ENCODE measurements at regions not wholly inside any gene's neighbourhood (a gene's known extent, or its start where the extent isn't known, plus 50 kb on each side); places are given as distances from the start of the nearest gene placed in this dataset.

DNA sequence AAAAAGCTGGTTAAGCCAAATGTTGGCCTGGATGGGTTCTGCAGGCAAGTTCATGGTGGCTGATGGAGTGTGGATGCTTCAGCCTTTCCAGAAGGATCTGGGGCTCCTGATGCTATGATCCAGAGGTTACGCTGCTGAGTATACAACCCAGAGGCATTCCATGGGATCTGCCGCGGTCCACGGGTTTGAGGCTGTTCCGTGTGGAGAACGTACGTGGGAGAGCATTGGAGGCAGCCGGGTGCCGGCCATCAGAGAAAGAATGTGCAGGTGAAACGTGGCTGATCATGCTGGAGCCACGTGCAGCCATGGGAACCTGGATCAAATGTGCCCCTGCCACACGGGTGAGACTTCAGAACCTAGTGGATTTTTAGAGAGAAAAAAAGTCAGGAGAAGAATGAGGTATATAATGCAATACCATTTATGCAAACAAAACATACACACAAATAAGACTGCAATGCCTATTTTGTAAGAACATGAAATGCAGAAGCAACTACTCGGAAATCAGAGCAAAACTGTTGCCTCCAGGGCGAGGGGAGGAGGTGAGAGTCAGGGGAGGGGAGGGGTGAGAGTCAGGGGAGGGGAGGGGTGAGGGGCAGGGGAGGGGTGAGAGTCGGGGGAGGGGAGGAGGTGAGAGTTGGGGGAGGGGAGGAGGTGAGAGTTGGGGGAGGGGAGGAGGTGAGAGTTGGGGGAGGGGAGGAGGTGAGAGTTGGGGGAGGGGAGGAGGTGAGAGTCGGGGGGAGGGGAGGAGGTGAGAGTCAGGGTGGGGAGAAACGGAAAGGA is 116.5 kb upstream of the C1orf174 start:
- no peak for DNase-seq

DNA sequence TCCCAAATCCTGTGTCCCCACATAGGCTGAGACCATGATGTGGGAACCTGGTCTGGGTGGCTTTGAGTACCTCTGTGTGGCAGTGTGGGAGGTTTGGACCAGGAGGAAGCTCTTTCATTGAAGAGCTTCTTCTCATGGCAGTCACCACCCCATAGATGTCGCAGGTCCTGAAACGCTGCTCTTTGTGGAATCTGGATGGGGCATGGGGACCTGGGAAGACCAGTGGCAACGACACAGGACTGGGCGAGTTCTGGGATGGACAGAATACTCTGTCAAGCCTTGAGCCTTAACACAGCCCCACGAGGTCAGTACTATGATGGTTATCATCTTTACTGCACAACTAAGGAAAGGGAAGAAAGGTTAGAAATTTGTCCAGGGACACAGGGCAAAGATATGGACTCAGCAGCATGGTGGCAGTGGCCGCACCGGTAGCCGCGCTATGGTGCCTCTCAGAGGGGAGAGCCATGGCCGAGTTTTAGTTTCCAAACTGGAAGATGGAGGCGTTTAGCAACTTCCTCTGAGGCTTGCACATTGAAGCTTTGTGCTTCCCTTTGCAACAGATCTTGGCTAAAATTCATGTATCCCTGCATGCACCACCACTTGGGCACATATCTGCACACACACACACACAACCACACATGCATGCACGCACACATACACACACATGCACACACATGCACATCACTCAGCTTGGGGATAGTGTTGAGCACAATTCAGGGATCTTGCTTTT is 117.7 kb upstream of the C1orf174 start:
- DNase-seq, result no peak

DNA sequence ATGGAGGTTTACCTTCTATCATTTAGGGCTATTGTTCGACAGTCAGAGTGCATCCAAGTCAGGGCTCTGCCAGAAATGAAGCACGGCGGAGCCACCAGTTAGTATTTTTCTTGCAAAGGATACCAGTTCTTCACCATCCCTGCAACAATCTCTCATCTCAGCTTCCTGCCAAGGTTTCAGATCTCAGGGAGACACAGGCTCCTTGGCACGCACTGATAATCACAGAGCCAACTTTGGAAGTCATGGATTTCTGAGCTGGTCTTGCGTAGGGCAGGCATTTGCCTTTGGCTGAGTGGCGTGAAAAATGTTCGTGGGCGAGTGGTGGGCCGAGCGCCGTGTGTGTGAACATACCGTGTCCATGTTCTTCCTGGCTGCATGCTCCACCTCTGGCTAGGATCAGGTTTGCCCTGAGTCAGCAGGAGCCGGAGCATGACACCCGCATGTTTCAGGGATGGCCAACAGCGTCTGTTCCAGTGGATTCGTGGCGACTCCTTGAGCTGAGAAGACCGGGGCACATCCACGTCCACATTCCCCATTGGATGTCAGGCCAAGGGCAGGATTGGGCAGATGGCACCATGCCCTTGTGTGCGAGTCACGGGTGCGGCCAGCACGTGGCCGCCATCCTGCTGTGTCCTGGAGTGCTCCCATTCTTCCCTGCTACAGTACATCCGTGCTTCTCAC is 118.5 kb upstream of the C1orf174 start:
- no peak for DNase-seq

DNA sequence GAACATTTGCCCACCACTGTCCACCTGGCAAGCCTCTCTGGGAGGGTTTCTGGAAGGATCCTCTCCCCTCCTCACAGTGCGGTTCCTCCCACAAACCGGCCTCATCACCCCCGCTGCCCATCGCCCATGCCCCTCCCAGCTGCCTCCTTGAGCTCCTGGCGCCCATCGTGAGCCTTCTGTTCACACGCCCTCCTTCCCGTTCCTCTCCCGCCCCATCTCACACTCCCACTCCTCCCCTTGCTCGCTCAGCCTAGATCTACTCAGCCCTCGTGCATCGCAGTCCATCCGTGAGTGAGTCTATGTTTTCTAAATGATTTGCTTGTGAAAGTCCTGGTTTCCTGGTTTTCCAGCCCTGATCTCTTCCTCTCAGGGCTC is 119.1 kb upstream of the C1orf174 start:
- DNase-seq, result no peak

DNA sequence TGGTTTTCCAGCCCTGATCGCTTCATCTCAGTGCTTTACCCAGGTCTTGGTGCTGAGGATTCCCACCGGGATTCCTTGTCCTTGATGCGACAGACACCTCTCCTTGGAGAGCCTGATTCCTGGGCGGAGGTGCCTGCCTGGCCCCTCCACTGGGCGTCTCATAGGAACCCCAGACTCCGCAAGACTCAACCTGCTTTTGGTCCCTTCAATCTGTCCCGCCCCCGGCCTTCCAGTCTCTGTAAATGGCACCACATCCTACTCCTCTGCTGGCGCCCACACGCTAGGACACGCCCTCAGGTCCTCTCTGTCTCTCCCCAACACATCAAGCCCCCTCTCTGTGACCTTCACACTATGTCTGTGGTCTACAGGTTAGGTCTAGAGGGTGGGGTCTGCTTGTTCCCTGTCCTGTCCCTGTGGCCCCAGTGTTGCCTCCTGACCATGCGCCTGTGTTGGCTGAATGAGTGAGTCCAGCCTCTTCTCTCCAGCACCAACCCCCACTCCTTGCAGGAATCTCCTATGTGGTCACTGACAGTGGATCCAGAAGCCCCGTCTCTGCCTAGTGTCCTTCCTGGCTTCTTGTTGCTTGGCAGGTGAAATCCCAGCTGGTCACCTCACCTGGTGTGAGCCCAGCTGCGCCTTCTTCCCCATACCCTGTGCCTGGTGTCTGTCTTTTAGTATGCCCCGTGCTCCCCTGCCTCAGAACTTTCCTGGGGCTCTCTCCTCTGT is 119.7 kb upstream of the C1orf174 start:
- no peak for DNase-seq

DNA sequence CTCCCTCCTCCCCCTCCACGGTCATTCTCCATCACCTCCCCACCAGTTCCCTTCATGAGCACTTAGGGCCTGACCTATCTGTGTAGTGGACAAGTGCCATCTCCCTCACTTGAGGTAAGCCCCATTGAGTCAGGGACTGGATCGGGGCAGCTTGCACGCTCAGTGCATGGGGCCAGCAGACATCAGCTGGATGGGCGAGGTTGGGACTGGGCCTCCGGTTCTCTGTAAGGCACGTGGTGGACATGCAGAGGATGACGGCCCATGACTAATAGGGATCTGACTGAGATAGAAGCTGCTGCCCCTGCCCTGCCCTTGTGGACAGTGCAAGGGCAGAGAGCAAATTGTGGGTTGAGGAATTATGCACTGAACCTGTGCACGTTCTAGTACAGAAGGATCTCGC is 120.4 kb upstream of the C1orf174 start:
- DNase-seq, result no peak

DNA sequence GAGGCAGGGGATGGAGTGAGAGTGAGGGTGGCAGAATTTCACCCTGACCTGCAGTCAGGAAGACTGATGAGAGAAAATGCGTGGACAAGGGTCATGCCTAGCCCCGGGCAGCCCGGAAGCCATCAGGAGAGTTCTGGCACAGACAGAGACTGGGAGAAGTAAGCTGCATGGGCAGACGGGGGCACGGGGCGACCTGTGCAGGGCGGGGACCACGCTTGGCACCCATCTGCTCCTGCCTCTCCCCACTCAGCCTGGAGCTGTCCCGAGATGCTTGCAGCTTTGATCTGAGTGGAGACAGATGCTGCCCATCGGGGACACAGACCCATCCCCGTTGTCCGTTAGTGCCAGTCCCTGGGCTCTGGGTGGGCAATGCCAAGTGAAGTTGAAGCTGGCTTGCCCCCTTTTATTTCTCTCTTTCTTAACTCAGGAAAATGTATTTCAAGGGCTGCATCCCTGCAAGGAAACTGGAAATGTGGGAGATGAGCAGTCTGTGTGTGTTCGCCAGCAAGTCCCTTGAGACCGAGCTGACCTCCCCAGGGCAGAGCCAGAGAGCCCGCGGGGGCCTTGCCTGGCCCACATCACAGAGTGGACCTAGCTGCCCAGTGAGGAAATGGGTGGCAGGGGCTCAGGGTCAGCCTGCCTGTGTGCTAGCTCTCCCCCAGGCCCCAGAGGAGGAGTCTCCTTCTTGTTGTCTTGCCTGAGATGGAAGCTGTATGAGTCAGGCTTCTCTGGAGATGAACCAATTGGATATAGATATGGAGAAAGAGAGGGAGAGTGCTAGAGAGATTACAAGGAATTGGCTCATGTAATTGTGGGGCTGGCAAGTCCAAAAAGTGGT is 121.3 kb upstream of the C1orf174 start:
- no peak for DNase-seq

DNA sequence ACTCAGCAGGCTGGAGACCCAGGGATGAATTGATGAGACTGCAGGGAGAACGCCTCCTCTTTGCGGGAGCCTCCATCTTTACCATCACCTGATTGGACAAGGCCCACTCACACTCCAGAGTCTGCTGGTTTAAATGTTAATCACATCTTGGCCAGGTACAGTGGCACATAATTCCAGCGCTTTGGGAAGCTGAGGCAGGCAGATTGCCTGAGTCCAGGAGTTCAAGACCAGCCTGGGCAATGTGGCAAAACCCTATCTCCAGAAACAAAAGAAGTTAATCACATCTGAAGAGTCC is 121.8 kb upstream of the C1orf174 start:
- no peak for DNase-seq

DNA sequence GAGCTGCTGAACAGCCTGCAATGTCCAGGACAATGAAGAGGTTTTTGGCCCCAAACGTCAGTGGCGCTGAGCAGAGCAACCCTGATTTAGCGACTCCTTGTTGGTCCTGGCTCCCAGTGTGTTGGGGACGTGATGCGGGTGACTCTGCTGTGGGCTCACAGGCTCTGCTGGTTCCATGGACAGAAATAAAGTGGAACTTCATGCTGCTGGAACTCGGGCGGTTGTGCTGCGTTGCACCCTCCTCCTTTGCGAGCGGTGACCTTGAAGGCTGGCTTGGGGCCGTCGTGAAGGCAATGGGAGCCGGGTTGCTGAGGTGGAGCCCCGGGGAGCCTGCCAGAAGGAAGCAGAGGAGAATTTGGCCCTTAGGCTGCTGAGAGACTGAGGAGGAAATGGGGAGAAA is 122.6 kb upstream of the C1orf174 start:
- DNase-seq, result no peak

DNA sequence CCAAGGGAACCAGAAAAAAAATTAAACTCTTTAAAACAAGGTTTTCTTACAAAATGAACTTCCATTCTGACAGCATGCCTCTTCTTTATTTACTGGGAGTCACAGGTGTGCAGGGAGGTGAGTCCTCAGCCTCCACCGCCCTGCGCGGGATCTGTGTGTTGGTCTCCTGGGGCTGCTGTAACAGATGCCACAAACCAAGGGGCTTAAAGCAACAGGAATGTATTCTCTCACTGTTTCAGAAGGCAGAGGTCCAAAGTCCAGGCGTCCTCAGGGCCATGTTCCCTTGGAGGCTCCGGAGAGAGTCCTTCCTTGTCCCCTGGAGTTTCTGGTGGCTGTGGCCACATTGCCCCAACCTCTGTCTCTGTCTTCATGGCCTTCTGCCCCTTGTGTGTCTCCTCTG is 123.6 kb upstream of the C1orf174 start:
- DNase-seq, result no peak

DNA sequence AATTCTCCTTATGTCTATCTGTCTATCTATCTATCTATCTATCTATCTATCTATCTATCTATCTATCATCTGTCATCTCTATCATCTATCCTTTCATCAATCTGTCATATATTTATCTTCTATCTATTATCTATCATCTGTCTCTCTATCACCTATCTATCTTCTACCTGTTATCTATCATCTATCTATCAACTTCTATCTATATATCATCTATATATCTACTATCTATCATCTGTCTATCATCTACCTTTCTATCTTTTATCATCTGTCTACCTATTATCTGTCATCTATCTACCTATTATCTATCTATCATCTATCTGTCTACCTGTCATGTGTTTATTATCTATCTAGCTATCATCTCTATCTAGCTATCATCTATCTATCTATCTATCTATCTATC is 124.7 kb upstream of the C1orf174 start:
- no peak for DNase-seq

DNA sequence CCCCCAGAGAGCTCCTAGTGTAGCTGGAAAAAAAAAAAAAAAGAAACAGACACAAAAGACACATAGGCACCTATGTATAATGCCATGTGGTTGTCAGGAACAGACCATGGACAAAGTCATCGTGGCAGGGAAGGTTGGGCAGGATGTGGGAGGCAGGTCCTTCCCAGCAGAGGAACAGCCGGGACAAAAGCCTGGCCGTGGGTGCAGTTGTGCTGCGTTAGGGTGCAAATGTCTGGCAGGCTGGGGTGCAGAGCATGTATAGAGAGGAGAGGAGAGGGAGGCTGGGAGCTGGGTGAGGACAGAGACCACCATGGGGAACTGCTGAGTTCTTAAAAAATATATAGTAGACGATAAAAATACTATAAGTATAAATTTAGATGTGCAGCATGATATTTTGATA is 125.7 kb upstream of the C1orf174 start:
- DNase-seq, result no peak

DNA sequence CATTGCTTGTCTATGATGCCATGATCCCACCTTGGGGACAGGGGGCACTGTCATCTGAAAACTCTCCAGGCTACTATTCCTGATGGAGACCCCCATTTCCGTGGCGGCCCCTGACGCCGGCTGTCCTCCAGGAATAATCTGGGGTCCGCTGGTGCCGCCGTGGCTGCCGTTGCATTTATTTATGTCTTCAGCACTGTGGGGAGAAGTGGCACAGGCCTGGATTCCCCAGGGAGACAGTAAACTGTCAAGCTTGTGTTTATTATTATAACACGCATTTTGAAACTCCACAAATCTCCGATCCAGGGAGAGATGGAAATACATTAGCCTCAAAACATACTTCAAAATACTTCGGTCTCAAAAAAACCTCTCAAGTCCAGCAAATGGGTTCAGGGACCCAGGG is 126.9 kb upstream of the C1orf174 start:
- DNase-seq, result no peak

DNA sequence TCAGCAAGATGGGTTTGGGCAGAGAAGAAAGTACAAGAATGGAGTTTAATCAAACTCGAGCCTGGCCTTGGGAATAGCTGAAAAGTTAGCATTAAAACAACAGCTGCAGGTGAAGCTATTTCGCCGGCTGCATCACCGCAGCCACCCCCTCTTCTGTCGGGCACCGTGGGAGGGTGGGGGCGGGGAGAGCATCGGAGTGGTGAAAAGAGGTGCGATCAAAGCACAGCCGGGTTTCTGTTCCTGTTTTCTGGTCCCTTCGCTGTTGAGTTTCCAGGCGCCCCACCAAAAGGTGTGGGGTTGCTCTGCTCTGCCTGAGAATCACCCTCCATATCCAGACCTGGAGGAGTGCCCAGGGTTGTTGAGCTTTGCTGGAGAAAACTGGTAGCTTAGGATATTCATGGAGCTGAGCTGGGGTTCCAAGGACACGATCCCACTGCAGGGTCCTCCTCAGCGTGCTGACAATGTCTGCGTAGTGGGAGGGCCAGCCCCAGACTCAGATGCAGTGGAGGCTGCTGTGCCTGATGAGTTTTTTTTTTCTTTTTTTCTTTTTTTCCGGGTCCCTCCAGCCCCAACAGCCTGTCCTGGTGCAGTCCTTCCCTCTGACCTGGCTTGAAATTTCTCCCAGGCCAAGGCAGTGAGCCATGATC is 127.5 kb upstream of the C1orf174 start:
- no peak for DNase-seq

DNA sequence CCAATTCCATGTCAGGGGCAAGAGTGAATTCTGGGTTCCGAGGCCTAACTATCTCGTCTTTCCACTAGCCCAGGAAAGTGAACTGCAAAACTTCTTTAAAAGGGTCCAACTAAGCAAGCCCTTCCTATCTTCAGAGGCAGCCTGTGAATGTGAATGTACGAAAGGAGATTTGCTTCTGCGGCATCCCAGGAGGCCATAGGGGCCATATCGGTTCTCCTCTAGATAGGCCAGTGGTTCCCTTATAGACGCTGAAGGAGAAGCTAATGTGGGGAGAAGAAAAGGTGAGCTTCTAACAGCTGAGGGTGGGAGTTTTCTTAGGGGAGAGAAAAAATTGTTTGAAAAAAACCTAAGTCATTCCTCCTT is 128.0 kb upstream of the C1orf174 start:
- no peak for DNase-seq

DNA sequence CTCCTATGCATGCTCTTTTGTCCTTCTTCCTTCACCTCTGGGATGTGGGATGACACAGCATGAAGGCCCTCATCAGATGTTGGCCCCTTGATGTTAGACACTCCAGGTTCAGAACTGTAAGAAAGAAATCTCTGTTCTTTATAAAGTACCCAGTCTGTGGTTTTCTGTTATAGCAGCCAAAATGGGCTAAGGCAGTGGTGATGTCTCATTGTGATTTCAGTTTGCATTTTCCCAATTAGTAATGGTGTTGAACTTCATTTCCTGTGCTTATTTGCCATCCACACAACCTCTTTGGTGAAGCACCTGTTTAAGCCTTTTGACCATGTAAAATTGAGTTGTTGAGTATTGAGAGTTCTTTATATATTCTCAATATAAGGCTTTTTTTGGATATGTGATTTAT is 129.3 kb upstream of the C1orf174 start:
- DNase-seq, result no peak

DNA sequence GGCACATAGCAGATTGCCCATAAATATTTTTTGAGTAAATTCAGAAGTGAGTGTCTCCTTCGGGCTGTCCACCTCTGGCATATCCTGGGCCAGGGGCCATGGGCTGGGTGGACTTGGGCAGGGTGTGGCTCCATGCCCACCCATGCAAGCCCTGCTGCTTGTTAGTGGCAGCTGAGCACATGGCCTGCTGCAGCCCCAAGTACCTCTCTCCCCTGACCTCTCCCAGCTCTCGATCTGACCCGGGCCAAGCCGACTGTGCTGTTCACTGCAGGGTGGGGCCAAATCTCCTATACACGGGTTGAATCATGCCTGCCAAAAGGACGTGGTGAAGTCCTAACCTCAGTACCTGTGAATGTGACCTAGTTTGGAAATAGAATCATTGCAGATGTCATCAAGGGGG is 132.5 kb upstream of the C1orf174 start:
- no peak for DNase-seq

DNA sequence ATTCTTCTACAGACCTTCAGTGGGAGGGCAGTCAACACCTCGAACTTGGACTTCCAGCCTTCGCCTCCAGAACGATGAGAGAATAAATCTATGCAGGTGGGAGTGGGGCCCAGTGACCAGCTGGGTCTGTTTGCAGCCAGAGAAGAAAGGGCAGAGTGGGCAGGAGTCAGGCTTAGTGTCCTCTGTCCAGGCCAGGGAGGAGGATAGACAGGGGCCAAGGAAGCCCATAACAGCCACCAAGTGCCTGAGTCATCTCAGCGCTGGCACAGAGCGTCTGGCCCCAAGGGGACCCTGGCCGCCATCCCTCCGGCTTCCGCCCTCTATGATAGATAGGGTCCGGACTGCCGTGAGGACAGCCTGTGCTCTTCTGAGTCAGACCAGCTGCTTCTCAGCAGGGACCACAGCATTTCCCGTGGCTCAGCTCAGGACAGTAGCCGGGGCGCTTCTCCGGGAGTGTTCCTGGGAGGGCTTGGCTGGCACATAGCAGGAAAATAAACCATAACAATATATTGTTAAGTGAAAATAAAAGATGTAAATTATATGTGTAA is 133.1 kb upstream of the C1orf174 start:
- DNase-seq, result no peak

DNA sequence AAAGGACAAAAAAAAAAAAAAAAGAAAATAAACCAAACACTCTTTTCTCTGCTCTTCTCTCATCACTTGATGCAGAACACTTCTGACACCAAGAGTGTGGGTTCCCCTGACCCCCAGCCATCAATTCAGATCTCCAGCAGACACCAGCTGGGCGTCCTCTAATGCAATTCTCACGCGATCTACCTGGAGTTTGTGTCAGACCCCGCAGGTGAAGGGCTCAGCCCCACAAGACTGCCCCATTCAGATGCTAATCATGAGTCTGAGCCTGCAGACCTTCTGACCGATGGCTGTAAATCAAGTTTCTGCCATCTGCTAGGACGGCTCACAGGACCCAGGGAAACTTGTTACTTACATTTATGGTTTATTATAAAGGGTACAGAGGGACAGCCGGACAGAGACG is 133.6 kb upstream of the C1orf174 start:
- no peak for DNase-seq

DNA sequence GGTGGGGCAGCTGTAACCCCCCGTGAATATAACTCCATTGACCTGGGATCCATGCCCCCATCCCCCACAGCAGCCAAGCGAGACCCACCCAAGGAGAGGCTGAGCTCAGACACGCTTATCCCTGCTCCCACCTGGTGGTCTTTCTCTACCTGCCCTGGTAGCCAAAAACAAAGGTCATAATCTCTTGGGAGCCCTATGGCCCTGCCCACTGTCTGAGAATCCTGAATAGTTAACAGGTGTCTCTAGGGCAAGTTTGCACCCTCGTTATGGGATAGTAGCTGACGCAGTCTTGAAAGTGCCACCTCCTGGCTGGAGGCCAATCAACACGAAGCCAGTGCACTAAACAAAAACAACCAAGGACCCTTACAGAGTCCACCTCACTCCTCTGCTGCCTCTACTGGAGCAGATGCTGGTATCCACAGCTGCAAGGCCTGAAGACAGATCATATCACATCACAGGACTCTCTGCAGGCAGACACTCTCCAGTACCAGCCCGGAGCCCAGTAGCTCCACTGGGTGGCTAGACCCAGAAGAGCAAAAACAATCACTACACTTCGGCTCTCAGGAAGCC is 134.3 kb upstream of the C1orf174 start:
- no peak for DNase-seq

Data from amygdala (tissue), 56 donors.